Epithelial cell of prostate (primary cell): ENCODE measurements at regions not wholly inside any gene's neighbourhood (a gene's known extent, or its start where the extent isn't known, plus 50 kb on each side); places are given as distances from the start of the nearest gene placed in this dataset.

Experiments used
- DNase-seq: peaks from one replicate; pipeline ENCODE4 v3.0.0-alpha.2; 2011; ENCODE audit warnings: low read depth, low spot score
- H3K27ac ChIP-seq: fragments of 450-650 bp; 2 replicates; pipeline ENCODE4 v1.5.1; 2017; ENCODE audit warnings: mild to moderate bottlenecking

DNA sequence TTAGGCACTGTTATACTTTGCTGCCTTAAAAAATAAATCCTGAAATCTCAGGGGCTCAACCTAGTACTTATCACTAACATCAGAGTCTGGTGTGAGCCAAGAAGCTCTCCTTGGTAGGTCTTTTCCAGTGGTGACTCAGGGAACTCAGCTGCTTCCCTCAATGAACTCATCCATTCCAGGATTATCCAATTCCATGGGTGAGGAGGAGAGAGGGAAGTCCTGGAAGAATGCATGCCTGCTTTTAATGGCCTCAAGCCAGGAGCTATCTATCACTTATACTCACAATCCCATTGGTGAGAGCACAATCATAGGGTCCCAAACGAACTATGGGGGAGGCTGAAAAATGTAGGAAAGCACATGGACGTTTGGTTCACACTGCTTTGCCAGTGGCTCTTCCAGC, 113.6 kb downstream of the POLR2M start:
- no peak for DNase-seq
- no peak overlapping the region for H3K27ac ChIP-seq

DNA sequence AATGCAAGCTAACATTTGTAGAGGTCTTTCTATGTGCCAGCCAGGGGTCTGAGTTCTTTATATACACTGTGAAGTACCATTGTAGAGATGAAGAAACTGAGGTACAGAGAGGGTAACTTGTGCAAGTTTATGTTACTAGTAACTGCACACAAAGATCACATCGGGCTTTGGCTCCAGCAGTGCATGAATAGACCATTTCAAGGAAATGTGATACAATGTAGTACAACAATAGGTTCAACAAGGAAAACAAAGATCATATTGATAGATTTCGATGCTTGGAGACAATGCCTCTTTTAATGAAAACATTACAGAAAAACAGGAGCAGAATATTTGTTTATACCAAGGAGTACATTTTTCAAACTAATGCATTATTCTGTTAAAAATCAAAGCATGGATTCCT, 115.3 kb downstream of the POLR2M start:
- DNase-seq = no peak
- no peak overlapping the region for H3K27ac ChIP-seq

DNA sequence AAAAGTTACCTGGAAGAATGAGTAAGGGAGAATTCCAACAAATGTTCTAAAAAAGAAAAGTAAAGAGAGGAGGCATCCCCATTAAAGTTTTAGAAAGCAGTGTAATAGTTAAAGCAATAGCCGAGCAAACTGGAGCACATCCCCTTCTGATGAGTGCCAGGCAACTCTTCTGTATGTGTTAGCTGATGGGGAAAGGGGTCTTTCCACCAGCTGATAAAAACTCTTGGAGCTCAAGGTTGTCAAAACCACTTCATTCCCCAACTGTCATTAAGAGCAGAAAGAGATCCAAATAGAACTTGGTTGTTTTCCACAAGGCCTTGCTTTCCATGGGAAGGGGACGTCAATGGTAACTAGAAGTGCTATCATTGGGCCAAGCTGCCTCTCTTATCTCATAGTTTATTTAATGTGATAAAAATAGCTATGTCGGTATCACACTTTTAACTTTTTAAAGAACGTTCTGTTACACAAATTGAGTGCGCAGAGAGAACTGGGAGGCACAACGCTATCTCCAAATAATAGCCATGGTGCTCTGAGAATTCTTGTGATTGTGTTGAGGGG, 116.9 kb downstream of the POLR2M start:
- no peak for DNase-seq
- no peak overlapping the region for H3K27ac ChIP-seq

DNA sequence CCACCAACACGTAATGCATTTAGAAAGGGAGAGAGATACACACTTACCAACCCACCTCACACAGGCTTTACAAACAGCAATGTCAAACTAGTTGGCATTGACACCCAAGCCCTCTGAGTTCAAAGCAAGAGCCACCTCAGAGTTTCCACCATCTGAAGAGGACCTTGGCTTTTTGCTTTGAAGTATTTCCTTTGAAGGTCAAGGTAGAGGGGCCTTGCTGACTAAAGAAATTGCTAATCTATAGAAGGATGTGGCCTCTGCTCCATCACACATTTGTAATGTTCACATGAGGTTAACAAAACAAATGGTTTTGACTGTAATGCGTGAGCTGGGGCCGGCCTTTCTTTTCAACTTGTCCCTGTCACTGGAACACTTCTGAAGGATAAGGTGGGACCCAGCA, 117.7 kb downstream of the POLR2M start:
- no peak overlapping the region for H3K27ac ChIP-seq
- no peak for DNase-seq

DNA sequence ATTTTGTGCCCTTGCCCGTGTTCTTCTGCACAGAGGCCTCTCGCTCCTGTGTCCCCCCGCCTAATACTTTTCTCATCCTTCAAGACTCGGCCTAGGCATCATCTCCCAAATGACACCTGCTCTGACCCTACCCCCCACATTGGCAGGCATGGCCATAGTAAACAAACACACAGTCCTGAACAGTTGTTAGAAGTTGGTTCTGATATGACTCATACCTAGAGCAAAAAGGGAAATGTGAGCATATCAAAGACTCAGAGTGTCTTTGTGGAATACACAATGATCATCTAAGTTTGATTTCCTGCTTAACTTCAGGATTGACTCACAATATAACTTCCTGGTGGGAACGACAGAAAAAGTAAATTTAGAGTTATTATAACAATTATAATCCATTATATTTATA, 120.5 kb downstream of the POLR2M start:
- no peak overlapping the region for H3K27ac ChIP-seq
- DNase-seq = no peak

DNA sequence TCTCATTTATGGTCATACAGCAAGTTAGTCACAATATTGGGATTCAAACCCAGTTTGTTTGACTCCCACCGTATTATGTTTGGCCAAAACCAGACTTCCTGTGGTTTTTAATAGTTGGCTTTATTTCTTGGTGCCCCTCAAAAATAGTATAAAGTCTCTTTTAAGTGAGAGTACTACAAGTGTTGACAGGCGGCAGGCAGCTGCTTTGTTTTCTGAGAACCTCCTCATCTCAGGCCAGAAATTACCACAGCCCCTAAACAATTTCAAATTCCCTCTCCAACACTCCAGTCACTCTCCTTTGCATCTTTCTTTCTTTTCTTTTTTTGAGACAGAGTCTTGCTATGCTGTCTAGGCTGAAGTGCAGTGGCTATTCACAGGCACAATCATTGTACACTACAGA, 121.5 kb downstream of the POLR2M start:
- H3K27ac ChIP-seq = no peak overlapping the region
- DNase-seq = no peak

DNA sequence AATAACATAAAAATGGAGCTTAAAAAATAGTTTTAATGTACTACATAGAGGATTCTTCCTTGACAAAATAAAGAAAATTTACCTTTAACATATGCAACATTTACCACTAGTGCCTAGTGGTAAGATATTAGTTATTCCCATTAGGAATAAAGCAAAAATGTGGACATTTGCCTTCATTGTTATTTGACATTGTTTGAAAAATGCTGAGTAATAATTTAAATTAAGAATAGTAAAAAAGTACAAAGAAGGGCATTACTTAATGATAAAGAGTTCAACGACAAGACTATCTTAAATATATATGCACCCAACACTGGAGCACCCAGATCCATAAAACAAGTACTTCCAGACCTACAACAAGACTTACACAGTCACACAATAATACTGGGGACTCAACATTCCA, 125.7 kb downstream of the POLR2M start:
- no peak for DNase-seq
- no peak overlapping the region for H3K27ac ChIP-seq

DNA sequence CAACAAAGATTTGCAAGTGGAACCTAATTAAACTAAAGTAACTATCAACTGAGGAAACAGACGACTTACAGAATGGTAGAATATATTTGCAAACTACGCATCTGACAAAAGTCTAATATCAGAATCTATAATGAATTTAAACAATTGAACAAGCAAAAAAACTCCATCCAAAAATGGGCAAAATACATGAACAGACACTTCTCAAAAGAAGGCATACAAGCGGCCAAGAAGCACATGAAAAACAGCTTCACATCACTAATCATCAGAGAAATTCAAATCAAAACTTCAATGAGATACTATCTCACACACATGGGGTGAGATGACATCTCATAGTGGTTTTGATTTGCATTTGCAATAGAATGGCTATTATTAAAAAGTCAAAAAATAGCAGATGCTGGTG, 128.6 kb downstream of the POLR2M start:
- no peak for DNase-seq
- no peak overlapping the region for H3K27ac ChIP-seq

DNA sequence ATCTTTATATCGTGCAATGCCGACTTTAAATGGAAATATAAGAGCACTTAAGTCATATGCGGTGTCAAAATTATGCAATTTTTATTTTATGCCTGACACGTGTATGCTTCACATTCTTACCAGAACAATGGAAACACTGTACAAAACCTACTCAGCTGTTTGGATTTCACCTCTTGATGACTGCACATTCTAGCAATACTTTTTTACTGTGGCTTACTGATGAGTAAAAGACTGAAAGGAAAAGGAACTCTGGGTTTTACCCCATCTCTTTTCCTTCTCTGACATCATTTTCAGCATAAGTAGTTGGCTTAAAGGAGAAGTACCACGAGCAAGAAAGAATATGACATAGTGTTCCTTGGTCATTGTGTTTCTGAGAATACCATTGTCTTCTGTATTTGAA, 142.8 kb downstream of the POLR2M start:
- no peak overlapping the region for H3K27ac ChIP-seq
- DNase-seq = no peak

DNA sequence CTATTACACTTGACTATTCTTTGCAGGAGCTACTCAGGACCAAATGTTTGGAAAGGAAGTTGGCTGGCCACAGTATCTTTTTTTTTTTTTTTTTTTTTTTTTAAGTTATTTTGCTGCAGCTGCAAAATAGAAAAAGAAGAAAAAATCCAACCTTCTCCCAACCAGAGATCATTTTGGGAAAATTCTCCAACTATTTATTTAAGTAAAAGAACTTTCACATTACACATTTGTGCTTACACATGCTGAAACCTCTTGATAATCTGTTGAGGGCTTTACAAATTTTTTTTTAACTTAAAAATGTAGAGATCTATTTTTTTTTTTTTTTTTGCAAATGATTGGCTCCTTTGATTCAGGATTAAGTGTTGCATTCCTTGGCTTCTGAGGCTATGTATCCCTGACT, 148.0 kb downstream of the POLR2M start:
- H3K27ac ChIP-seq = no peak overlapping the region
- no peak for DNase-seq

DNA sequence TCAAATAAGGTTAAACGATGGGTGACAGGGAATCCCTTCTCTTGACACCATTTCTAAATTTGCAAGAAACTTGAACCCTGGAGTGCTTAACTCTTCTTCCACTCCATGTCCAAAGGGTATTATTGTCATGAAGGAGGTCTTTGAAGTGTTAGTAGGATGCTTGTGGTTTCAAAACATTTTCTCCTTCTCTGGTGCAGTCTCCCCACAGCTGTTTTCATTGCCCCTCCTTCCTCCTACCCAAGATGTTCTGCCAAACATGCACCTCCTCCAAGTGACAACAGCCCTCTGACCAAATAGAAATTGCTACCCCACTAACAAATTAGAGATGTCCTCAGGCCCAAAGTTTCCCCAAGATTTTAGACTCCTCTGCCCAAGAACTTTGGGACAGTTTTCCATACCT, 151.4 kb downstream of the POLR2M start:
- DNase-seq = no peak
- no peak overlapping the region for H3K27ac ChIP-seq

DNA sequence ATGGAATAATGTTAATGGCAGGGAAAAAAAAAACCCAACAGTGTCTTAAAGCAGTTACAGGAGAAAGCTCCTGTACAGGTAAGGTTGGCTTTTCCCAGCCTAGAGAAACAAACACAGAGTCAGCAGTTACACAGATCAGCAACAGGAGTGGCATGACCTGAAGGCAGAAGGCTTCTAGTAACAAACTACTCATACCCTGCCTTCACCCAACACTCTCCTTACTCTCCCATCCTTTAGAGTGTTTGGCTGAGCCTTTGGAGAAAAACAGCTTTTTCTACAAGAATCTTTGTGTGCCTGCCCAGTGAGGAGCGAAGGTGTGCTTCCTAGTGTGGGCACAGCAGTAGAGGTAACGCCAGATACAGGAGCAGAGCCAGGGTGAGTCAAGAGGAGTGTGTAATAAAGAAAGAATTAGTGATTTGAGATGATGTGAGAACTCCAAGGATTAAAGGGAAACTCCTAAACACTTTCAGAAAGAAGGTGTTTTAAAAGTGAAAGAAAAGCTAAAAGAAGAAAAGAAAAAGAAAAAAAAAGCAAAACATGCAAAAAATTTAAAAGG, 152.7 kb downstream of the POLR2M start:
- H3K27ac ChIP-seq = no peak overlapping the region
- no peak for DNase-seq

DNA sequence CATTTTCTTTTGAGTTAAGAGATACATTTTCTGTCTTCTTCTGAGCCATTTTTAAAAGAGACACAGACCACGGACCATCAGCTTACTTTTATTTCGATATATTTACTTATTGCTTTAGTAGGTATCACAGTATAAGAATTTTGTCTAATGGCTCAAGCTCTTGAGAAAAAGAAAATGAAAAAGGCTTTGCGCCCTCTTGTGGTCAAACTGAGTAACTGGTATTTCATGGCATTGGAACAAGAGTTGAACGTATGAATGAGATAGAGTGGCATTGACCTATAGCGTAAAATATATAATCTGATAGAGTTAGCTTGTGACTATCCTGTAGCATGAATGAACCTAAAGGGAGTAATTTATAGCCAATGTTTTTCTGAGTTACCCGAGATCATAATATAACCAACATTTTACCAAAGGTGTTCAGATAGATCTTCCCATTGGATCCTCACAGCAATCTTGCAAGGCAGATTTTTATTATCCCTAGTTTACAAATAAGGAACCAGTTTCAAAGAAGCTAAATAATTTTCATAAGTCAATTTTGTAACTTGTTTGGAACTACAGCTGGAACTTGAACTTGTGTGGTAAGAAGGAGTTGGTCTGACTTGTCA, 154.6 kb downstream of the POLR2M start:
- no peak for DNase-seq
- no peak overlapping the region for H3K27ac ChIP-seq

DNA sequence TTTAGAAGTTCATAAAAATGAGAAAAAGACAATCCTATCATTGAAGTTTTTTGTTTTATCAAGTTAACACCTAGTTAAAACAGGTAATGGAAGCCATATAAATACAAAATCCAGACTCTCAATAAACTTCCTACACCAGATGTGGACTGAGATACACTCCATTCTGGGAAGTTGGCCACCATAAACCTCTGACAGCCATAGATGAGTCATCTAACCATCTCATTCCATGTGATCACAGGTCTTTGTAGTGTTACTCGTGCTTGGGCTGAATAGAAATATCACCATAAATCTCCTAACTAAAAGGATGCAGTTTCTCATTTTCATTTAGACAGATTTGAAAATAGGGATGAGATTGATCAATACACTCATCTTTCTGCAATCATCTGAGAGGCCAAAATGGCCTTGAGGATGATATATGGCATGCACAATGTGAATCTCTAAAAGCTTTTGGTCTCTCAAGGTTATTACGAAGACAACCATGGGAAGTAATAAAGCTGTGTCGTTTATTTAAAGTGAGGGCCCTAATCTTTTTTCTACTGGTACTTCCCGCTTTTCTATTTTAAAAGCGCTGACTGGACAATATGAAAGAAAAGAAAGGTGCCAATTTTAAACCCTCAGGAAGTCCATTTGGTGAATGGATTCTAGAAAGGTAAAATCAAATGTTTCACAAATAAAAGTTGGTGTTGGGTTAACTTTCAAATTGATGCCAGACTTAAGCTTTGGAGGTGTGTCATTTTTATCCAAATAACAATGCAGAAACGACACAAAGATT, 155.5 kb downstream of the POLR2M start:
- no peak overlapping the region for H3K27ac ChIP-seq
- no peak for DNase-seq

DNA sequence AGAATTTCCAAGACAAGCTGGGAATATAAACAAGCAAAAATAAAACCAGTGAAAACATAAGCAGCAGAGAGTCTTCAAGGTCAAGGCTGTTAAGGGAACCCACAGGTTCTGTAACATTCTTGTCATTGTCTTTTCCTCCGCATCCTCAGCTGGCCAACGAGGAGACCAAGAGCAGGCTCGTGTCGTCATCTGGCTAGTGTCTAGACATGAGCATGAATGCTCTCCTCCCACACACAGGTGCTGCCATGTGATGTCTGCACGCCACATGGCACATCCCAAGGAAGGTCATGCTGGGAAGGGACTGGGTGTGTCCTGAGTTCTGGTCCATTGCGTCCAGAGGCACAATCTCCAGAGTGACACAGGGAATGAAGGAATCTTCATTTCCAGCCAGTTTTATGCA, 156.2 kb downstream of the POLR2M start:
- no peak for DNase-seq
- no peak overlapping the region for H3K27ac ChIP-seq

DNA sequence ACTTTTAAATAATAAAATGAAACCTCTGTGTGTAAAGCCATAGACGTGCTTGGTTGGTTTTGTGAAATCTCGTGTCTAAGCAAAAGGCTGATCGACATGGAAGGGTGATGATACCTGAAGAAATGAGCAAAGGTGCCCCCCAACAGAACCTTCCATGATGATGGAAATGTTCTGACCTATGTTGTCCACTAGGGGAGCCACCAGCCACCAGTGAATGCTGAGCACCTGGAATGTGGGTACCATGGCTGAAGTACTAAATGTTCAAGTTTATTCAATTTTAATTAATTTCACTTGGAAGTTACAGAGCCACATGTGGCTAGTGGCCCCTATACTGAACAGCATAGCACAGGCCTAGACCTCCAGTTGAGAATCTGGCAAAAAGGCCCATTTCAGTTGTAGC, 158.8 kb downstream of the POLR2M start:
- no peak overlapping the region for H3K27ac ChIP-seq
- DNase-seq = no peak

DNA sequence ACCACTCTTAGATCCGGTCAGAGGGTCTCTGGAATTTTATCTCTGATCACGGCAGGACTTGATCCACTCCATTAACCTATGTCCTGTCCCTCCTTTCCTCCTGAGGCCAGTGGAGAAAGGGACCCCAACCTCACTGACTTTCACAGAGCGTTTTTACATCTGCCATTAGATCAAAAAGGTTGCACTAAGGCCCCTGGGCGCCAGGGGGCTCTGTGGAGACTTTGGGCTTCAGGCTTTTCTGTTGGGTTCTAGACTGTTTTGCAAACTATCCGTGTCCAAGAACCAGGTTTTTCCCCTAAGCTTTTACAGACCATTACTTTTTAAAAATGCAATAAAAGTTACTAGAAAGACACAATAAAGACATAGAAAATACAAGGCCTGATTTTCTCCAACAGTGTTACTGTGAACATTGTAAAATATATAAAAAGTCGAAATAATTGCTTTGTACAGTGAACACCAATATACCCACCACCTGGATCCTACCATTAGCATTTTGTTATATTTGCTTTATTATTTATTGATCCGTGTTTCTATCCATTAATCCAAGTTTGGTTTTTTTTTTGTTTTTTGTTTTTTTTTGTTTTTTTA, 159.7 kb downstream of the POLR2M start:
- H3K27ac ChIP-seq = no peak overlapping the region
- no peak for DNase-seq

DNA sequence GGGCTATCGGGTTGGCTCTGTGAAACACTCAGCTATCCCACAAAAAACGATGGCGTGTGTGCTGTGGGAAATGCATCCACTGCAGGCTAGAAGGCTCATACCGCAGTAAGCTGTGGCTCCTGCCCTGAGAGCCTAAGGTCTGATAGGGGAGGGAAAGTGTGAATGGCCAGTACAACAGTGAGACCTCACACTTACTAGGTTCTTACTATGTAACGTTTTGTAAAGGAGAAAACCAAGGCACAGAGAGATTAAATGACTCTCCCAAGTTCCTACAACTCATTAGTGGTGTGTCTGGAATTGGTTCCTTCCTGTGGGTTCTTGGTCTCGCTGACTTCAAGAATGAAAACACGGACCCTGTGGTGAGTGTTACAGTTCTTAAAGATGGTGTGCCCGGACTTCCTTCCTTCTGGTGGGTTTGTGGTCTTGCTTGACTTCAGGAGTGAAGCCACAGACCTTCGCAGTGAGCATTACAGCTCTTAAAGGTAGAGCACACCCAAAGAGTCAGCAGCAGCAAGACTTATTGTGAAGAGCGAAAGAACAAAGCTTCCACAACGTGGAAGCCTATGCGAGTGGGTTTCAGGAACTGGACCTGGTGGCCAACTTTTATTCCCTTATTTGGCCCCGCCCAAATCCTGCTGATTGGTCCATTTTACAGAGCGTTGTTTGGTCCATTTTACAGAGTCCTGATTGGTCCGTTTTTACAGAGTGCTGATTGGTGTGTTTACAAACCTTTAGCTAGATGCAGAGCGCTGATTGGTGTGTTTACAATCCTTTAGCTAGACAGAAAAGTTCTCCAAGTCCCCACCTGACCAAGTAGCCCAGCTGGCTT, 161.7 kb downstream of the POLR2M start:
- DNase-seq = no peak
- H3K27ac ChIP-seq = no peak overlapping the region

DNA sequence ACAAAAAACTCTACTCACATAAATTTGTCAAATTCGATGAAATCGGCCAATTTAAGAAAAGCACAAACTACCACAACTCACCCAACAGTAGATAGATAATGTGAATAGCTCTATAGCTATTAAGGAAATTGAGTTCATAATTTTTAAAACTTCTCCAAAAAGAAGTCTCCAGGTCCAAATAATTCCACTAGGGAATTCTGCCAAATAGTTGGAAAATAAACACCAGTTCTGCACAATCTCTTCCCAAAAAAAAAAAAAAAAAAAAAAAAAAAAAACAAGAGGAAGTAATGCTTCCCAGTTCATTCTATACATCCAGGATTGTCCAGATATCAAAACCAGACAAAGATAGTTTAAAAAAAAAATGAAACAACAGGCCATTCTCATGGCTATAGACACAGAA, 164.2 kb downstream of the POLR2M start:
- DNase-seq = no peak
- no peak overlapping the region for H3K27ac ChIP-seq

DNA sequence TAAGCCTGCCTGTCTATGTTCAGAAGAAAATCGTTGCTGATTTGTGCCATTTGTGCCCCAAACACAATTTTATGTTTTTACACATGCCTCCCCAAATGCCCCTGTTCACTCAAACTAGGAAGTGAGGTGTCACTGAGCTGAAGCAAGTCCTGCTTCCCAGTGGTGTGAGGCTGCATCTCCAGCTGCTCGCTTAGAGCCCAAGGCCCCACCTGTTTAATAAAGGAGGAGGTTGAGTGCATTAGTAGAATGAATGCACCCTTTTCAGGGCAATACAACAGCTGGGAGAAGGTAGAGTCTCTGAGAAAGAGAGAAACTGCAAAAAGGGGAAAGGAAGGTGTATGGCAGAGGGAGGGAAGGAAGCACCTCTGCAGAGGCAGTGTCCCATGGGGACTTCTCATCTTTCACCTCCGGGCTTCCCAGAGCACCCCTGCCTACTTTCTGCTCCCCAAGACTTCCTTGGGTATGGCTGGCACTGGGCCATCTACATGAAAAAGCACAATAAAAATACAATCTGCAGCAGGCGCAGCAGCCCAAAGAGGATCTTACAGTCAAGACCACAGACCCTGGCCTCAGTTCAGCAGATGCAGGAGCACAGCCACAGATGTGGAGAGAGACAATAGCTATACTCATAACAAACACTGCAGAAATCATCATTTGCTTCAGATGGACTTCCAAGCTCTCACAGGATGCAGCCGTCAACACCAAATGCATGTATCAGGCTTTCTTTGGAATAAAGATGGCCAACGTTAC, 165.9 kb downstream of the POLR2M start:
- no peak for DNase-seq
- no peak overlapping the region for H3K27ac ChIP-seq
